ENCODE measurements at regions not wholly inside any gene's neighbourhood (a gene's known extent, or its start where the extent isn't known, plus 50 kb on each side); places are given as distances from the start of the nearest gene placed in this dataset.

GRCh38 chr4:136219592-136220125 lies 1312.6 kb downstream of the PCDH18 start:
- no peaks in the 10 kb centered on the region for H3K79me1 ChIP-seq (ENCODE audit: low read depth in 1 of 2, low read length in 2 of 2)
- no peak overlapping the region for H2BK5ac ChIP-seq (ENCODE audit: low read depth, low read length, poor library complexity, severe bottlenecking)
- H2BK120ac ChIP-seq (ENCODE audit: low read depth, low read length), result no peak overlapping the region
- intact Hi-C loops (cut with micrococcal nuclease), result no loop called here
- H2AK5ac ChIP-seq (ENCODE audit: low read depth, low read length), result no peak overlapping the region
- no peak overlapping the region for H3K4me2 ChIP-seq (ENCODE audit: low read depth, low read length)
- H3K36me3 ChIP-seq (ENCODE audit: control insufficient read depth, insufficient read depth, low read length), result no peaks in the 10 kb centered on the region
- H2AK9ac ChIP-seq (replicated peaks; ENCODE audit: low read depth, low read length, poor library complexity), result no peak overlapping the region
- no peak overlapping the region for H3K4ac ChIP-seq (ENCODE audit: low read depth, low read length)
- ChIA-PET CTCF (no interaction called here), POLR2A (ENCODE audit: unreplicated experiment) (no interaction called here)
- no peak overlapping the region for H3K14ac ChIP-seq (replicated peaks; ENCODE audit: low read depth, low read length)
- no peak overlapping the region for H3K9ac ChIP-seq (ENCODE audit: low read depth, low read length)
- H3K9me1 ChIP-seq (ENCODE audit: insufficient read depth, low read length), result no peaks in the 10 kb centered on the region
- DNase-seq (no peak), ATAC-seq (ENCODE audit: low read depth) (no peak)
- no peak overlapping the region for H4K91ac ChIP-seq (ENCODE audit: insufficient read depth, low read depth, low read length)
- no TSS peak for BruUV-seq (replicated peaks)
- no peak overlapping the region for H4K5ac ChIP-seq (ENCODE audit: low read depth, low read length)
- in situ Hi-C loops (cut with MboI; ENCODE audit: low sequenced_read_pairs), result no loop called here
- no peak overlapping the region for H2BK20ac ChIP-seq (ENCODE audit: low read depth, low read length)
- no peaks in the 10 kb centered on the region for H4K20me1 ChIP-seq (ENCODE audit: insufficient read depth, low read length)
- H3K4me1 ChIP-seq (ENCODE audit: control insufficient read depth, insufficient read depth, low read length), result no peaks in the 10 kb centered on the region
- no peak overlapping the region for H3K56ac ChIP-seq (ENCODE audit: extremely low read depth, insufficient read depth, low read length)
- no peak overlapping the region for H3K23ac ChIP-seq (ENCODE audit: low read depth, low read length)
- no peaks in the 10 kb centered on the region for H3K27me3 ChIP-seq (ENCODE audit: control insufficient read depth, insufficient read depth, low read length)
- no peak overlapping the region for H3K4me3 ChIP-seq (ENCODE audit: insufficient read depth, low read depth, low read length)
- no peak overlapping the region for H2AFZ ChIP-seq (replicated peaks; ENCODE audit: low read length, poor library complexity)
- H4K8ac ChIP-seq (ENCODE audit: low read depth in 2 of 2, low read length in 2 of 2), result no peak overlapping the region
- no peak overlapping the region for H3K18ac ChIP-seq (ENCODE audit: low read depth, low read length)
- TF ChIP-seq MAZ (IDR thresholded peaks at IDR 0.05; ENCODE audit: borderline replicate concordance, low read depth, low read length) (no peak), NFE2L2 (IDR thresholded peaks at IDR 0.05; ENCODE audit: low read depth, low read length) (no peak), CEBPB (IDR thresholded peaks at IDR 0.05; ENCODE audit: low read depth, low read length) (no peak), POLR2A (IDR thresholded peaks at IDR 0.05; ENCODE audit: low read depth, low read length) (no peak), RAD21 (IDR thresholded peaks at IDR 0.05; ENCODE audit: low read length) (no peak), BHLHE40 (IDR thresholded peaks at IDR 0.05; ENCODE audit: low read depth, low read length) (no peak), CTCF (conservative IDR thresholded peaks at IDR 0.05; ENCODE audit: low read depth, low read length) (no peak), CHD1 (IDR thresholded peaks at IDR 0.05; ENCODE audit: low read depth, low read length) (no peak), MAFK (IDR thresholded peaks at IDR 0.05; ENCODE audit: low read depth, low read length) (no peak), MXI1 (IDR thresholded peaks at IDR 0.05; ENCODE audit: borderline replicate concordance, low read depth, low read length) (no peak), USF2 (IDR thresholded peaks at IDR 0.05; ENCODE audit: low read depth, low read length) (no peak), ELK1 (IDR thresholded peaks at IDR 0.05; ENCODE audit: borderline replicate concordance, low read depth, low read length) (no peak), SMC3 (IDR thresholded peaks at IDR 0.05; ENCODE audit: low read depth, low read length) (no peak), RFX5 (IDR thresholded peaks at IDR 0.05; ENCODE audit: low read depth, low read length) (no peak), FOS (IDR thresholded peaks at IDR 0.05; ENCODE audit: low read depth, low read length) (no peak), RCOR1 (IDR thresholded peaks at IDR 0.05; ENCODE audit: insufficient replicate concordance, low read length) (no peak)
- 50% methylated on average over 1 of the region's 3 CpGs; no CpG with 5 or more reads in 1 of the 2 experiments for WGBS, 2 experiments (ENCODE audit: extremely low coverage in 2 of 2, insufficient read length in 1 of 2)
- H3K9me3 ChIP-seq (ENCODE audit: control insufficient read depth, insufficient read depth, low read length), result no peaks in the 10 kb centered on the region; the same call in 1 of the 2 replicates
- dilution Hi-C loops (cut with HindIII; ENCODE audit: low sequenced_read_pairs, unreplicated experiment), result no loop called here
- H3K27ac ChIP-seq (ENCODE audit: insufficient read depth, low read length), result no peak overlapping the region
- H2BK15ac ChIP-seq (ENCODE audit: low read depth, low read length), result no peak overlapping the region

Measured in IMR-90 (cell line).